ENCODE measurements at regions not wholly inside any gene's neighbourhood (a gene's known extent, or its start where the extent isn't known, plus 50 kb on each side); places are given as distances from the start of the nearest gene placed in this dataset.

- CTCF ChIA-PET: no interaction called here
- DNase-seq: no peak
- peaks cover 14% of the 10 kb centered on the region for H3K27me3 Mint-ChIP-seq
- H3K9me3 Mint-ChIP-seq (ENCODE audit: low read depth): no peaks in the 10 kb centered on the region
- no peaks in the 10 kb centered on the region for H3K4me1 Mint-ChIP-seq
- no peak for ATAC-seq
- no peak overlapping the region for H3K4me3 Mint-ChIP-seq
- no peaks in the 10 kb centered on the region for H3K36me3 Mint-ChIP-seq
- H3K27ac Mint-ChIP-seq: no peak overlapping the region
Observed at GRCh38 chr5:170179626-170180025, 53.2 kb upstream of the C5orf58 start.

DNA sequence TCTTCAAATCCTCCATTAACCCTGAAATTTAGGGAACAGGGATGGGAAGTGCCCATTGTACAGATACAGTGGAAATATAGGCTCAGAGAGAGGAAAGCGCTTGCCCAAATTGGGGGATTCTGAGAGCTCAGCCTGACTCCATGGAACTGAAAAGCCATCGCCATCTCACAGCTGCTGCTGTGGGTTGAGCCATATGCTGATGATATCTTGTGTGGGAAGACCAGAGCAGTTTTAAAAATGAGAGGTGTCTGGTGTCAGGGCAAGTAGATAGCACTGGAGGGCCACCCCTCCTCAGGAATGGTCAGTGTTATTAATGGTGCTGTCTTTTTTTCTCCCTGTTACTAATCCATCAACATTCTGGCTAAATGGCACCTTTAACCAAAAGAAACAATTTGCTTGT lies 50.9 kb upstream of the C5orf58 start:
- Mint-ChIP-seq H3K27me3 (peaks cover 14% of the 10 kb centered on the region), H3K9me3 (ENCODE audit: low read depth) (no peaks in the 10 kb centered on the region), H3K4me3 (no peak overlapping the region), H3K27ac (no peak overlapping the region), H3K4me1 (no peaks in the 10 kb centered on the region), H3K36me3 (no peaks in the 10 kb centered on the region)
- DNase-seq (no peak), ATAC-seq (no peak)
- CTCF ChIA-PET: interaction anchor here (1.5 to 4.0 kb wide), 2 partner anchors 14 to 89 kb away, joined by 3 to 37 read pairs; no protein-coding TSS in a partner anchor

DNA sequence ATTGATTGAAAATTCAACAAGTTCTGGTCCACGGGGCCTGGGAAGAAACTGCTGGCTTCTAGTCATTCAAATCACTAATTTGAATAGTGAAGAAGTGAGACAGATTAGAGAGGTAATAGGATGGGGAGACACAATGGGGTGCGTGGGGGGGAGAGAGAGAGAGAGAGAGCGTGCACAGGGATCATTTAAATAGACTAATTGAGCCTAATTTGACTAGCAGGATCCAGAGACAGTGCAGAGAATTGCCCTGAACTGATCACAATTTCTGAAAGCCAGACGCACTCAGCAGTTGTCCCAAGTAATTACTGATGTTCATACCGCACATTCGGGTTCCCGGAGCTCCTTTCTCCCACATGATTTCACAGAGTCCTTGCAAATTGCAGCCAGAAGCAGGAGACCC lies 50.3 kb upstream of the C5orf58 start:
- Mint-ChIP-seq H3K4me1 (no peaks in the 10 kb centered on the region), H3K9me3 (ENCODE audit: low read depth) (no peaks in the 10 kb centered on the region), H3K27me3 (peaks cover 14% of the 10 kb centered on the region), H3K27ac (no peak overlapping the region), H3K4me3 (no peak overlapping the region), H3K36me3 (no peaks in the 10 kb centered on the region)
- CTCF ChIA-PET: interaction anchor here (0.7 to 4.0 kb wide), 3 partner anchors 13 to 90 kb away, joined by 3 to 37 read pairs (median 4); no protein-coding TSS in a partner anchor
- ATAC-seq (no peak), DNase-seq (no peak)

All from activated CD8-positive, alpha-beta memory T cell treated with anti-CD3 and anti-CD28 coated beads, Interleukin-2, amount 10 ng/mL, durations not matched to agents 7 days and 5 days (primary cell).